B cell (primary cell): ENCODE measurements at regions not wholly inside any gene's neighbourhood (a gene's known extent, or its start where the extent isn't known, plus 50 kb on each side); places are given as distances from the start of the nearest gene placed in this dataset.

Experiments used
- EZH2 ChIP-seq: IDR thresholded peaks from 2 replicates; pipeline ENCODE4 v1.6.1; 2012; ENCODE audit warnings: borderline replicate concordance, low read depth, mild to moderate bottlenecking, moderate library complexity, low read length; ENCODE audit not compliant: insufficient read depth, poor library complexity, severe bottlenecking
- TF ChIP-seq, protein P1 (sequence below): fragments of 200-600 bp; IDR thresholded peaks from one replicate; pipeline ENCODE4 v1.8.0; 2022; ENCODE audit warnings: antibody characterized with exemption, mild to moderate bottlenecking

DNA sequence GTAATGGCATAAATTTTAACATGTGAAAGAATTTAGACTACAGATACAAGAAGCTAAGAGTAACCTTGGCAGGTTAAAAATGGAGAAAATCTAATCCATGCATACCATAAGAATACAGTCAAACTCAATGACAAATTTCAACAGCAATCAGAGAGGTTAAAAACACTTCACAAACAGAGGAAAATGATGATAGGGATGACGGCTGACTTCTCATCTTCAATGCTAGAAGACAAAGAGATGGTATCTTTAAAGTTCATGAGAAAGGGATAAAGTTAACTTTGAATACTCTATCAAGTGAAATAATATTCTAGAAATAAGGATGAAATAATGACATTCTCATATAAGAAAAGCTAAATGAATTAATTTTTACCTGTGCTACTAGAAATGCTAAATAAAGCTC, 1130.2 kb upstream of the MIR17HG start:
- TF ChIP-seq, protein P1, sequence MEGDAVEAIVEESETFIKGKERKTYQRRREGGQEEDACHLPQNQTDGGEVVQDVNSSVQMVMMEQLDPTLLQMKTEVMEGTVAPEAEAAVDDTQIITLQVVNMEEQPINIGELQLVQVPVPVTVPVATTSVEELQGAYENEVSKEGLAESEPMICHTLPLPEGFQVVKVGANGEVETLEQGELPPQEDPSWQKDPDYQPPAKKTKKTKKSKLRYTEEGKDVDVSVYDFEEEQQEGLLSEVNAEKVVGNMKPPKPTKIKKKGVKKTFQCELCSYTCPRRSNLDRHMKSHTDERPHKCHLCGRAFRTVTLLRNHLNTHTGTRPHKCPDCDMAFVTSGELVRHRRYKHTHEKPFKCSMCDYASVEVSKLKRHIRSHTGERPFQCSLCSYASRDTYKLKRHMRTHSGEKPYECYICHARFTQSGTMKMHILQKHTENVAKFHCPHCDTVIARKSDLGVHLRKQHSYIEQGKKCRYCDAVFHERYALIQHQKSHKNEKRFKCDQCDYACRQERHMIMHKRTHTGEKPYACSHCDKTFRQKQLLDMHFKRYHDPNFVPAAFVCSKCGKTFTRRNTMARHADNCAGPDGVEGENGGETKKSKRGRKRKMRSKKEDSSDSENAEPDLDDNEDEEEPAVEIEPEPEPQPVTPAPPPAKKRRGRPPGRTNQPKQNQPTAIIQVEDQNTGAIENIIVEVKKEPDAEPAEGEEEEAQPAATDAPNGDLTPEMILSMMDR, result no peak
- no peak for TF ChIP-seq EZH2
